ENCODE measurements at regions not wholly inside any gene's neighbourhood (a gene's known extent, or its start where the extent isn't known, plus 50 kb on each side); places are given as distances from the start of the nearest gene placed in this dataset.

DNA sequence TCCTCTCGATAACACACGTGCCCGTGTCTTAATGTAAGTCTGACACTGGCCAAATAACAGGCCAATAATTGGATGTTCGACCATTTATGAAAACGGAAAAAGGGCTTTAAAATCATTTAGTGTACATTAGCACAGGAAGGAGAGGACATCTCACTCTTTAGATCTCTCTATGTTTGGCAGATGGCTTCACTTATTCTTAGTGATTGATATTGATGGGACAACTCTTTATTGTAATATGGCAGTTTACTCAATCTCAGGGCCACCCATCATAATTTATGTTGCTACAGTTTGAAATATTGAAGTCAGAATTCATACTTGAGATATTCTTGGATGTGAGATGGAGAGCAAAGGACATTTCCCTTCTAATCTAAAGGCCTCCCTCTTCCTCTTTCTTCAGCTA is 430.7 kb upstream of the ARGLU1 start:
- no peak for DNase-seq
- WGBS, 2 donors: 89 to 92% methylated on average over 5 of the region's 5 CpGs
- intact Hi-C loops (cut with DNase I): no loop called here
- Histone ChIP-seq H3K9me3 (no peaks in the 10 kb centered on the region), H3K36me3 (no peaks in the 10 kb centered on the region), H3K27me3 (no peaks in the 10 kb centered on the region), H3K4me1 (no peaks in the 10 kb centered on the region), H3K27ac (no peak overlapping the region), H3K4me3 (replicated peaks in 1 of 3) (no peak overlapping the region)
- TF ChIP-seq, protein P1, sequence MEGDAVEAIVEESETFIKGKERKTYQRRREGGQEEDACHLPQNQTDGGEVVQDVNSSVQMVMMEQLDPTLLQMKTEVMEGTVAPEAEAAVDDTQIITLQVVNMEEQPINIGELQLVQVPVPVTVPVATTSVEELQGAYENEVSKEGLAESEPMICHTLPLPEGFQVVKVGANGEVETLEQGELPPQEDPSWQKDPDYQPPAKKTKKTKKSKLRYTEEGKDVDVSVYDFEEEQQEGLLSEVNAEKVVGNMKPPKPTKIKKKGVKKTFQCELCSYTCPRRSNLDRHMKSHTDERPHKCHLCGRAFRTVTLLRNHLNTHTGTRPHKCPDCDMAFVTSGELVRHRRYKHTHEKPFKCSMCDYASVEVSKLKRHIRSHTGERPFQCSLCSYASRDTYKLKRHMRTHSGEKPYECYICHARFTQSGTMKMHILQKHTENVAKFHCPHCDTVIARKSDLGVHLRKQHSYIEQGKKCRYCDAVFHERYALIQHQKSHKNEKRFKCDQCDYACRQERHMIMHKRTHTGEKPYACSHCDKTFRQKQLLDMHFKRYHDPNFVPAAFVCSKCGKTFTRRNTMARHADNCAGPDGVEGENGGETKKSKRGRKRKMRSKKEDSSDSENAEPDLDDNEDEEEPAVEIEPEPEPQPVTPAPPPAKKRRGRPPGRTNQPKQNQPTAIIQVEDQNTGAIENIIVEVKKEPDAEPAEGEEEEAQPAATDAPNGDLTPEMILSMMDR (IDR thresholded peaks at IDR 0.05): no peak
- TF ChIP-seq POLR2A (IDR thresholded peaks at IDR 0.05): no peak

DNA sequence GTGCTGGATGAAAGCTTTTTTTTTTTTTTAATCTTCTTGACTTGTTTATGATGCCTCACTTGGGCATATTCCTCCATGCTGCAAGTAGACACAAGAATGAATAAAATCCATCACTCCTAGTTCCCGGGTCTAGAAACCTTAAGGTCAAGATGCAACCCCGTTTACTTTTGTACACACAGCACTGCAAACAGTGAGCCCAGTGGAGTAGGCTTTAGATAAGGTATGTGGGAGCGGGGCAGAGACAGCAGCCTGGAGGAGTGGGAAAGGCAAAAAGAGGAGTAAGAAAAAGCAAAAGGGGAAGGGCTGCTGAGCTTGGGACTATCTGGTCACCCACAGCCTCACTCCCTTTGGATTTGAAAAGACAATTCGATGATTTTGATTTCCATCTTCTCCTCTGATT is 429.8 kb upstream of the ARGLU1 start:
- Histone ChIP-seq H3K27me3 (no peaks in the 10 kb centered on the region), H3K4me3 (replicated peaks in 1 of 3) (no peak overlapping the region), H3K9me3 (no peaks in the 10 kb centered on the region), H3K36me3 (no peaks in the 10 kb centered on the region), H3K4me1 (no peaks in the 10 kb centered on the region), H3K27ac (no peak overlapping the region)
- no peak for TF ChIP-seq POLR2A (IDR thresholded peaks at IDR 0.05)
- TF ChIP-seq, protein P1 (IDR thresholded peaks at IDR 0.05): no peak
- DNase-seq: no peak
- intact Hi-C loops (cut with DNase I): no loop called here
- 67 to 68% methylated on average over 4 of the region's 4 CpGs for WGBS, 2 donors

DNA sequence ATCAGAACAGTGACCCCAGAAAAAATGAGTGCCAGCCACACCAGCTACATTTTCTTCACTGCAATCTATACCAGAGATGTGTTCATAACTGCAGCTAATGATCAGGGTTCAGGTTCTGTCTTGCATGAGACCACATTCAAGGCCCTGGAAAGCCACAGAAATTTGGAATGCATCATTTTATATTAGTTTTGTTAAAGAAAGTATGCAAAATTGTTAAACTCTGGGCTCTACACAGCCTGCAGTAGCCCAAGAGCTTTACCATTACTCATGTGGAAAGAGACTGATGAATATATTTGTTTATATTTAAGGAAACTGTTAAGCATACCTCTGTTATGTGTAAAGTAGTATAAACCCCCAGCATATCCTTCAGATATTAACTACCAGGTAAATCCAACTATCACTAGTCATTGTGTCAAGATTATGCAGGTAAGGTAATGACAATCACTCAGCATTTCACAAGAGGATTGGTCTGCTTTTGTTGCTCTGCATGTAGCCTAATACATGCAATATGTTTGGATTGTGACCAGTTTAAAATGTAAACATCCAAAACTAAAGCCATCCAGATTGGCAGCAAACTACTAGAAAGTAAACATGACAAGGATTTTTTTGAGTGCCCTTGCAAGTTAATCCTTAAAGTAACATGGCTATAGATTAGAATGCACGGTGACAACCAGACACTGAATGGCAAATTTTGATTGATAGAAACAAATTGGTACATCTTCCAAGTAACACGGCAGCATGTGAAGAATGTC is 429.1 kb upstream of the ARGLU1 start:
- Histone ChIP-seq H3K4me3 (replicated peaks in 1 of 3) (no peak overlapping the region), H3K4me1 (no peaks in the 10 kb centered on the region), H3K27ac (no peak overlapping the region), H3K27me3 (no peaks in the 10 kb centered on the region), H3K36me3 (no peaks in the 10 kb centered on the region), H3K9me3 (no peaks in the 10 kb centered on the region)
- intact Hi-C loops (cut with DNase I): no loop called here
- WGBS, 2 donors: 48 to 69% methylated on average over 2 of the region's 2 CpGs
- TF ChIP-seq, protein P1 (IDR thresholded peaks at IDR 0.05): no peak
- no peak for TF ChIP-seq POLR2A (IDR thresholded peaks at IDR 0.05)
- no peak for DNase-seq

DNA sequence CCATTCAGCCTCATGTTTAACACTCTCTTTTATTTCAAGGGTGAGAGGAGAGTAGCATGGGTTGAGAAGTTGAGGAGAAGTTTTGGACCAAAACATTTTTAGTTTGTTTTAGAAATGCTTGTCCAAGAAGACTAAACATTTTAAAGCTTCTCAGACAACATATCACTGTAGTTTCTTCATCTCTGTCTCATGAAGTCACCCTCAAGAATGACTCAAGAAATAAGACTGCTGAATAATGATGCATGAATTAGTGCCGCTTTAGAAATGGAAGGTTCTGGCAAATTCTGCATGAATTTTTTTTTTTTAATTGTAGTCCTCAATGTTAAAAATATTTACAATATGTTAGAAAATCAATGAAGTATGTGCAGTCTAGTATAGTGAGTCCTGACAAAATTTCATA is 422.7 kb upstream of the ARGLU1 start:
- Histone ChIP-seq H3K27me3 (no peaks in the 10 kb centered on the region), H3K27ac (no peak overlapping the region), H3K4me1 (no peaks in the 10 kb centered on the region), H3K36me3 (no peaks in the 10 kb centered on the region), H3K4me3 (replicated peaks in 1 of 3) (no peak overlapping the region), H3K9me3 (no peaks in the 10 kb centered on the region)
- intact Hi-C loops (cut with DNase I): no loop called here
- TF ChIP-seq POLR2A (IDR thresholded peaks at IDR 0.05): no peak
- TF ChIP-seq, protein P1 (IDR thresholded peaks at IDR 0.05): no peak
- no peak for DNase-seq
- WGBS, 2 donors: 95 to 96% methylated on average over 1 of the region's 1 CpG

DNA sequence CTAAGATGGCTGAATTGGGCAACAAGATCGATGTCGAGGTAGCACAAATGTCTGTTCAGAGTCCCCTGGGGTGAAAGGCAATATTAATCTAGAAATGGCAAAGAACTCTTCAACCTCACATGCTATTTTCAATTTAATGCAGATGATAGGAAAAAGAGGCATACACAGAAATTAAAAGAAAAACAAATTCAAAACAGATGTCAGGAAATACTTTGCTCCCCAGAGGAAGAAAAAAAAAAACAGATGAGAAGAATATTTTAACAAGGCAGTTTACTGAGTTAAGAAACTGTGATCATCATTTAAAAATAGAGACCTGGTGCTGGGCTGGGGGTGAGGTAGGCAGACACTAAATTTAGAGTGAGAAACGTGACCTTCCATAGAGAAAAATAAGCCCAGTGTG is 421.9 kb upstream of the ARGLU1 start:
- WGBS, 2 donors: 51 to 67% methylated on average over 3 of the region's 3 CpGs
- intact Hi-C loops (cut with DNase I): no loop called here
- Histone ChIP-seq H3K9me3 (no peaks in the 10 kb centered on the region), H3K4me3 (replicated peaks in 1 of 3) (no peak overlapping the region), H3K27ac (no peak overlapping the region), H3K27me3 (no peaks in the 10 kb centered on the region), H3K36me3 (no peaks in the 10 kb centered on the region), H3K4me1 (no peaks in the 10 kb centered on the region)
- no peak for DNase-seq
- TF ChIP-seq, protein P1 (IDR thresholded peaks at IDR 0.05): no peak

Measured in thyroid gland (tissue), 4 donors.